ENCODE measurements at regions not wholly inside any gene's neighbourhood (a gene's known extent, or its start where the extent isn't known, plus 50 kb on each side); places are given as distances from the start of the nearest gene placed in this dataset.

GRCh38 chr6:141426400-141426980 is 706.2 kb upstream of the GJE1 start:
- H3K4me2 ChIP-seq (ENCODE audit: low read depth, low read length, poor library complexity, severe bottlenecking), result no peak overlapping the region
- no peak overlapping the region for H3K9ac ChIP-seq (ENCODE audit: low read length)
- TF ChIP-seq EZH2phosphoT487 (conservative IDR thresholded peaks at IDR 0.05; ENCODE audit: low read length) (no peak), CTCF (IDR thresholded peaks at IDR 0.05; ENCODE audit: insufficient read depth, low read length, poor library complexity, severe bottlenecking) (no peak)
- H3F3A ChIP-seq (ENCODE audit: insufficient read depth), result no peaks in the 10 kb centered on the region
- no peaks in the 10 kb centered on the region for H3K27me3 ChIP-seq (ENCODE audit: low read length)
- H3K27ac ChIP-seq (ENCODE audit: low read depth, low read length), result no peak overlapping the region
- H3K79me2 ChIP-seq (ENCODE audit: insufficient read depth, low read length), result no peaks in the 10 kb centered on the region
- H3K9me3 ChIP-seq (ENCODE audit: insufficient read depth, low read length), result peaks cover 4% of the 10 kb centered on the region; the same call in 1 of the 2 replicates
- 0 out of 2 replicates have a peak, but pooled peaks cover 3% of the 10 kb centered on the region for H3K36me3 ChIP-seq (ENCODE audit: low read length)
- H3K4me3 ChIP-seq (ENCODE audit: insufficient read depth, low read length, poor library complexity, severe bottlenecking), result no peak overlapping the region
- H3K9me2 ChIP-seq (replicated peaks; ENCODE audit: insufficient read depth, low read length), result no peaks in the 10 kb centered on the region
- H2AFZ ChIP-seq (ENCODE audit: low read depth, low read length, severe bottlenecking), result no peak overlapping the region
- no peaks in the 10 kb centered on the region for H4K20me1 ChIP-seq (ENCODE audit: low read depth, low read length)

GRCh38 chr6:141421378-141421777 is 711.3 kb upstream of the GJE1 start:
- no peaks in the 10 kb centered on the region for H3K9me2 ChIP-seq (replicated peaks; ENCODE audit: insufficient read depth, low read length)
- H3F3A ChIP-seq (ENCODE audit: insufficient read depth), result no peaks in the 10 kb centered on the region
- H3K4me3 ChIP-seq (ENCODE audit: insufficient read depth, low read length, poor library complexity, severe bottlenecking), result no peak overlapping the region
- no peaks in the 10 kb centered on the region for H4K20me1 ChIP-seq (ENCODE audit: low read depth, low read length)
- no peak overlapping the region for H3K9ac ChIP-seq (ENCODE audit: low read length)
- H3K79me2 ChIP-seq (ENCODE audit: insufficient read depth, low read length), result no peaks in the 10 kb centered on the region
- H3K4me2 ChIP-seq (ENCODE audit: low read depth, low read length, poor library complexity, severe bottlenecking), result no peak overlapping the region
- H3K27me3 ChIP-seq (ENCODE audit: low read length), result no peaks in the 10 kb centered on the region
- no peak overlapping the region for H3K27ac ChIP-seq (ENCODE audit: low read depth, low read length)
- no peak for TF ChIP-seq CTCF (IDR thresholded peaks at IDR 0.05; ENCODE audit: insufficient read depth, low read length, poor library complexity, severe bottlenecking)
- TF ChIP-seq EZH2phosphoT487 (conservative IDR thresholded peaks at IDR 0.05; ENCODE audit: low read length), result no peak
- H2AFZ ChIP-seq (ENCODE audit: low read depth, low read length, severe bottlenecking), result no peak overlapping the region
- H3K9me3 ChIP-seq (ENCODE audit: insufficient read depth, low read length), result peaks cover 4% of the 10 kb centered on the region; the same call in 1 of the 2 replicates
- 0 out of 2 replicates have a peak, but pooled peaks cover 3% of the 10 kb centered on the region for H3K36me3 ChIP-seq (ENCODE audit: low read length)

GRCh38 chr6:141418076-141418475 is 714.6 kb upstream of the GJE1 start:
- Histone ChIP-seq H3K4me3 (ENCODE audit: insufficient read depth, low read length, poor library complexity, severe bottlenecking) (no peak overlapping the region), H3F3A (ENCODE audit: insufficient read depth) (no peaks in the 10 kb centered on the region), H3K36me3 (ENCODE audit: low read length) (no peaks in the 10 kb centered on the region), H4K20me1 (ENCODE audit: low read depth, low read length) (no peaks in the 10 kb centered on the region), H3K79me2 (ENCODE audit: insufficient read depth, low read length) (no peaks in the 10 kb centered on the region), H3K27ac (ENCODE audit: low read depth, low read length) (no peak overlapping the region), H3K9me2 (replicated peaks; ENCODE audit: insufficient read depth, low read length) (no peaks in the 10 kb centered on the region), H3K4me2 (ENCODE audit: low read depth, low read length, poor library complexity, severe bottlenecking) (no peak overlapping the region), H2AFZ (ENCODE audit: low read depth, low read length, severe bottlenecking) (no peak overlapping the region), H3K9me3 (ENCODE audit: insufficient read depth, low read length) (no peaks in the 10 kb centered on the region), H3K9ac (ENCODE audit: low read length) (no peak overlapping the region), H3K27me3 (ENCODE audit: low read length) (no peaks in the 10 kb centered on the region)
- no peak for TF ChIP-seq CTCF (IDR thresholded peaks at IDR 0.05; ENCODE audit: insufficient read depth, low read length, poor library complexity, severe bottlenecking)
- TF ChIP-seq EZH2phosphoT487 (conservative IDR thresholded peaks at IDR 0.05; ENCODE audit: low read length), result no peak
